ENCODE measurements at regions not wholly inside any gene's neighbourhood (a gene's known extent, or its start where the extent isn't known, plus 50 kb on each side); places are given as distances from the start of the nearest gene placed in this dataset.

DNA sequence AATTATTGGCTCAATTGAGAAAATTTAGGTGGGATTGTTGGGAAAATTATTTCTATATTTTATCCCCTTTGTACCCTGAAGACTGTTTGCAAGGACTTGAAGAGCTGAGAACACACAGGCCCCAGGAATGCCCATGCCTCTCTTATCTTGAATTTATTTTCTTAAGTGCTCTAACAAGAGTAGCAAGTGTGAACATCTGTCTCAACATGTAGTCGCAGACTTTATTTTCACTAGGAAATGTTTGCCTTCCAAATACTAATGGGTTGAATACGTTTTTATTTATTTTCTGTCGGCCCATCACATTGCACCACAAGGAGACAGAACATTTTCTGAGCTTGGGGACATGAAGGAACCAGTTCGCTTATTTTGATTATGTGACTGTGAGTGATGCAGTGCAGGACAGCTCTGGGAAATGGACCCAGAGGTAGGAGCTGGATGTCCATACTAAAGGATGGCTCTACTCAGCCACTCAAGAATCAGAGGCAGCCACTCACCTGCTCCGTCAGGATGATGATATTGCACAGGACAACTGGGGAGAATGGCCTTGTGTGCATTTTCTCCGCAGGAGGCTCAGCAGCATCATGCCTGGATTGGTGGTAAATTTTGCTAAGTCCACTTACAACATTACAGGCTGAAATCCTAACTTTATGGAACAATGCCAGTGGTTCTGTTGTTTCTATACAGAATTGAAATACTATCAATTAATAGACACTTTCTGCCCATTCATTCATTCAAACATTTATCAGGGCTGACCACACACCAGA lies 332.7 kb downstream of the FGFR2 start:
- TF ChIP-seq CTCF (IDR thresholded peaks at IDR 0.05; ENCODE audit: poor library complexity) = no peak
- no peak for TF ChIP-seq EZH2phosphoT487 (IDR thresholded peaks at IDR 0.05; ENCODE audit: low read depth, severe bottlenecking, unreplicated experiment)
- no peak for TF ChIP-seq EZH2 (IDR thresholded peaks at IDR 0.05; ENCODE audit: borderline replicate concordance)
